HFF-Myc (cell line): ENCODE measurements at regions not wholly inside any gene's neighbourhood (a gene's known extent, or its start where the extent isn't known, plus 50 kb on each side); places are given as distances from the start of the nearest gene placed in this dataset.

Experiments used
- DNase-seq: peaks from one replicate; pipeline ENCODE4 v3.0.0-alpha.2; 2011; ENCODE audit warnings: low read depth; ENCODE audit errors: extremely low read depth
- H3K4me3 ChIP-seq: replicated peaks from 2 replicates; pipeline ENCODE4 v1.5.1; 2011; ENCODE audit warnings: low read depth, mild to moderate bottlenecking, control low read depth, low read length
- CTCF ChIP-seq: IDR thresholded peaks from 2 replicates; pipeline ENCODE4 v1.5.1; 2012; ENCODE audit warnings: mild to moderate bottlenecking, low read depth, low read length, control low read depth; ENCODE audit errors: missing control alignments

- no peak for TF ChIP-seq CTCF
- no peak for DNase-seq
- no peak overlapping the region for H3K4me3 ChIP-seq
These were observed 153.9 kb upstream of the LRRC4C start for GRCh38 chr11:41613326-41613725.

- TF ChIP-seq CTCF: no peak
- no peak for DNase-seq
- H3K4me3 ChIP-seq: no peak overlapping the region
These were observed 163.4 kb upstream of the LRRC4C start for GRCh38 chr11:41622707-41623359.

GRCh38 chr11:41659985-41660384, 200.5 kb upstream of the LRRC4C start:
- no peak for DNase-seq
- H3K4me3 ChIP-seq: no peak overlapping the region
- no peak for TF ChIP-seq CTCF

- TF ChIP-seq CTCF: no peak
- no peak overlapping the region for H3K4me3 ChIP-seq
- DNase-seq: no peak
These were observed 201.1 kb upstream of the LRRC4C start for GRCh38 chr11:41660585-41660984.

- DNase-seq: no peak
- no peak for TF ChIP-seq CTCF
- H3K4me3 ChIP-seq: no peak overlapping the region
These were observed 206.2 kb upstream of the LRRC4C start for GRCh38 chr11:41665441-41666360.

GRCh38 chr11:41666951-41667653, 207.7 kb upstream of the LRRC4C start:
- no peak for TF ChIP-seq CTCF

More at GRCh38 chr11:41666951-41667653, 207.7 kb upstream of the LRRC4C start:
- DNase-seq: no peak
- H3K4me3 ChIP-seq: no peak overlapping the region
